Tibial nerve (tissue), 4 donors: ENCODE measurements at regions not wholly inside any gene's neighbourhood (a gene's known extent, or its start where the extent isn't known, plus 50 kb on each side); places are given as distances from the start of the nearest gene placed in this dataset.

Experiments used
- EP300 ChIP-seq, 2 donors: sonication (generic); formaldehyde crosslinking; IDR thresholded peaks; one replicate each; pipeline ENCODE4 v1.6.1; 2017; ENCODE audit warnings: antibody characterized with exemption in 2 of 2, mild to moderate bottlenecking in 1 of 2
- POLR2A ChIP-seq, 2 donors: fragments of 450-650 bp; IDR thresholded peaks; one replicate each; pipeline ENCODE4 v1.6.1; 2017; ENCODE audit warnings: antibody characterized with exemption in 2 of 2, mild to moderate bottlenecking in 2 of 2, moderate library complexity in 2 of 2
- TF ChIP-seq, protein P1 (sequence below), 5 experiments: fragments of 200-600 bp in 3 of 5; fragments of 450-650 bp in 2 of 5; sonication (generic) in 3 of 5; IDR thresholded peaks; one replicate each; pipeline ENCODE4 v1.5.1; 2016 to 2019; ENCODE audit warnings: antibody characterized with exemption in 5 of 5, mild to moderate bottlenecking in 3 of 5, moderate library complexity in 2 of 5

DNA sequence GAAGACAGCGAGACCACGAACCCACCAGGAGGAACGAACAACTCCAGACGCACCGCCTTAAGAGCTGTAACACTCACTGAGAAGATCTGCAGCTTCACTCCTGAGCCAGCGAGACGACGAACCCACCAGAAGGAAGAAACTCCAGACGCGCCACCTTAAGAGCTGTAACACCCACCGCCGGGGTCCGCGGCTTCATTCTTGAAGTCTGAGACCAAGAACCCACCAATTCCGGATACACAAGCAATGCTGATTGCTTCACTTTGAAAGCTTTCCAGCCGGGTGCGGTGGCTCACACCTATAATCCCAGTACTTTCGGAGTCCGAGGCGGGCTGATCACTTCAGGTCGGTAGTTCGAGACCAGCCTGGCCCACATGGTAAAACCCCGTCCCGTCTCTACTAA, 177.2 kb upstream of the MYO3A start:
- TF ChIP-seq, protein P1, sequence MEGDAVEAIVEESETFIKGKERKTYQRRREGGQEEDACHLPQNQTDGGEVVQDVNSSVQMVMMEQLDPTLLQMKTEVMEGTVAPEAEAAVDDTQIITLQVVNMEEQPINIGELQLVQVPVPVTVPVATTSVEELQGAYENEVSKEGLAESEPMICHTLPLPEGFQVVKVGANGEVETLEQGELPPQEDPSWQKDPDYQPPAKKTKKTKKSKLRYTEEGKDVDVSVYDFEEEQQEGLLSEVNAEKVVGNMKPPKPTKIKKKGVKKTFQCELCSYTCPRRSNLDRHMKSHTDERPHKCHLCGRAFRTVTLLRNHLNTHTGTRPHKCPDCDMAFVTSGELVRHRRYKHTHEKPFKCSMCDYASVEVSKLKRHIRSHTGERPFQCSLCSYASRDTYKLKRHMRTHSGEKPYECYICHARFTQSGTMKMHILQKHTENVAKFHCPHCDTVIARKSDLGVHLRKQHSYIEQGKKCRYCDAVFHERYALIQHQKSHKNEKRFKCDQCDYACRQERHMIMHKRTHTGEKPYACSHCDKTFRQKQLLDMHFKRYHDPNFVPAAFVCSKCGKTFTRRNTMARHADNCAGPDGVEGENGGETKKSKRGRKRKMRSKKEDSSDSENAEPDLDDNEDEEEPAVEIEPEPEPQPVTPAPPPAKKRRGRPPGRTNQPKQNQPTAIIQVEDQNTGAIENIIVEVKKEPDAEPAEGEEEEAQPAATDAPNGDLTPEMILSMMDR (IDR thresholded peaks at IDR 0.05) = no peak
- TF ChIP-seq POLR2A (IDR thresholded peaks at IDR 0.05) (no peak), EP300 (IDR thresholded peaks at IDR 0.05) (no peak)
